GM04504 (cell line): ENCODE measurements at regions not wholly inside any gene's neighbourhood (a gene's known extent, or its start where the extent isn't known, plus 50 kb on each side); places are given as distances from the start of the nearest gene placed in this dataset.
A peak's percentile ranks its signal among the peaks of the same experiment; 100 is the strongest.

ENCODE experiments used
- DNase-seq: peaks from one replicate; pipeline ENCODE4 v3.0.0-alpha.2; 2012; ENCODE audit warnings: low read depth

DNA sequence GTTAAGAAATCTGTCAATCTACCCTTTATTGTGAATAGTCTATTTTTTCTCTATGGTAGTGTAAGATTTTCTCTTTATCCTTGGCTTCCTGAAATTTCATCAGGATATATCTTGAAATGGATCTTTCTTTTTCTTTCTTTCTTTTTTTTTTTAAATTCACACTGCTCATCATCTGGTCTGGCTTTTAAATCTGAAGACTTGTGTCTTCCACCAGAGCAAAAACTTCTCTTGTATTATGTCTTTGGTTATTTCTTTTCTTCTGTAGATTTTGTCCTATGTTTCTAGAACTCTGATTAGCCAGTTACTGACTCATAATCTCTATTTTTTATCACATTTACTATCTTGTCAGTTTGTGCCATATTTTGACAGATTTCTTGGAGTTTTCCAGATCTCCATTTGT is 133.8 kb upstream of the LMO4 start:
- no peak for DNase-seq

DNA sequence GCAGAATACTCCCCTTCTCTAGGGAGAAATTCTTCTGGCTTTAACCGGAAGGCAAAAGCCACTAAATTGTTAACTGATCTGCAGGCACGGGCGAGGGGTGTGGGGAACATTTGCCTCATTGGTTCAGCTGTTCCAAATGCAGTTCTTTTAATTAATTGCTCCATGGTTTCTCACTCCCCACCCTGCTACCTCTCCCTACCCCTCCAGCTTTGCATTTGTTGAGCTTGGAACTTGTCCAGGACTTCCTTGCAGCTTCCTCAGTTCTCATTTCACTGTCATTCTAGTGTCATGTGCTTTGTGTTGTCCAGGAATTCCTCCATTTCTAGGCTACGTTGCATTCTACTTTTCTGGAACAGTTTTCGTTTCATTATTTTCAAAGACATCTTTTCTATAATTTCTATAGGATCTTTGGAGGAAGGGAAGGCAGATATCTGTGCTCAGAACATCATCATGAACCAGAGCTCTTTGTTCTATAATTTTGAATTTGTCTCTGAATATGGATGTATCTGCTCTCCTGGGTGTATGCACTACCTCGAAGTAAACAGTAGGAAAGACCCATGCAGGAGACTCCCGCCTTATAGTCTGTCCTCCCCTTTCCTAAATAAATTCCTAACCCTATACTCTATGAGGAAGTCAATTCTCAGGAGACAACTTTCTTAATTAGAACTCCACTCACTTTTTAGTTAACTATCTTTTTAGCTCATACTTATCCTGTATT is 132.4 kb upstream of the LMO4 start:
- no peak for DNase-seq

- no peak for DNase-seq
Measured at GRCh38 chr1:87197156-87197555, 131.5 kb upstream of the LMO4 start.

- no peak for DNase-seq
Measured at GRCh38 chr1:87197641-87198040, 131.0 kb upstream of the LMO4 start.

DNA sequence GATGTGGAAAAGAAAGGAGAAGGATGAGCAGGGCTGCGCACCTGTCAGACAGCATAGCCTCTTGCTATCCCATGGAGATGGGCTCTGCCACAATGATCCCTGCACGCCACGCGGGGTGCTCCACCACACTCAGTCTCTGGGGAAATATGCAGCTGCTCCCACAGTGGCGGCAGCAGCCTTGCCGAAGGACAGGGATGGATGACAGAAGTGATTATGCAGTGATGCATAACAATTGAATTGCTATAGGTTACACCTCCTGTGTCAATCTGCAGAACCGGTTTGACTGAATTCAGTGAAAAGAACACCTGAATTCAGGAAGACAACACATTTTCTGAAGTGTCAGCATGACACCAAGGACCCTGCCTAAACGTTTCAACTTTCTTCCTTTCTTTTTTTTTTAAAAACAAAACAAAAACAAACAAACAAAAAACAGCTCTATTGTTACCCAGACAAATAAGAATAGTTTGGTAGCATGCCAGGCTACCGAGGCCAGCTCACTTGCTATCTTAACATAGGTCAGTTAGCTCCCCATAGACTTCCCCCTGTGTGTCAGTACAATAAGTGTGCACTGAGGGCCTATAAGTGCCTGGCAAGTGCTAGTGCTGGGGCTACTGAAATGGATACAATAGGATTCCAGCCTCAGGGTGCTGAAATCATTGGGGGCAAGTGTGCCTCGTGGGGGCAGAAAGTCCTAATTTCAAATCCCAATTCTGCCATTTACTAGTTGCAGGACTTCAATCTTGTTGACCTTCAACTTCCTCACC is 127.6 kb upstream of the LMO4 start:
- no peak for DNase-seq

DNA sequence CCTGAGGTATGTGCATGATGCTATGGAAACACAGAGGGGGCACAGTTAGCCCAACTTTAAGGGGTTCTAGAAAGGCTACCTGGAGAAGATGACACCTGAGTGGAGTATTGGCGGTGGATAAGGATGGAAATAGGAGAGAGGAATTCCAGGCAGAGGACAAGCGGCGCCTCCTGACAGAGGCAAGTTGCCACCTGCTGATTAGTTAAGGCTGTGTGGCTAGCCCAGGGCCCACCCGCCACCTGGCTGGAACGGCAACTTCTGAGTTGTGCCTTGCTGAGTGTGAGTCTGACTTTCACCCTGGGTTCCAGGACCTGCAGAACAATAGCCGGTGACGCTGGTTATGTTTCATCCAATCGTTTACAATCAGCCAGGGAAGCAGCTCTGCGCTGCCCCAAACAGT is 126.9 kb upstream of the LMO4 start:
- no peak for DNase-seq

DNA sequence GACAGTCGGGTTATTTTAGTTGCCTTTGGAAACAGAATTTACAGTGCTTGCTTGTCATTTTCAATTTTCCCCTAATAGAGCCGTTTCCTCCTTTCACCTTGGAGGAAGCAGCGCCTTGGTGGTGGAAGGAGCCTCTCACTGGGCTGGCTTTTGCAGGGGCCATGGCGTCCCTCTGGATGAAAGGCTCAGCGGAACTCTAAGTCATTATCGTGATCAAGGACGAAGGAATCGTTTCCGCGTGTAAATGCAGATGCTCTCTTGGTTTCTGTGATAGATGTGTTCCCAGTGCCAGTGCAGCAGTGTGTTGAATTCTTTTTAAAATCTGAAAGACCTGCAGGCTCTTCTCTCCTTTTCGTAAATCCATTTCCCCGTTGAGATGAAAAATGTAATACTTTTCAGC is 126.2 kb upstream of the LMO4 start:
- DNase-seq = no peak

- no peak for DNase-seq
Measured at GRCh38 chr1:87202922-87203655, 125.6 kb upstream of the LMO4 start.

DNA sequence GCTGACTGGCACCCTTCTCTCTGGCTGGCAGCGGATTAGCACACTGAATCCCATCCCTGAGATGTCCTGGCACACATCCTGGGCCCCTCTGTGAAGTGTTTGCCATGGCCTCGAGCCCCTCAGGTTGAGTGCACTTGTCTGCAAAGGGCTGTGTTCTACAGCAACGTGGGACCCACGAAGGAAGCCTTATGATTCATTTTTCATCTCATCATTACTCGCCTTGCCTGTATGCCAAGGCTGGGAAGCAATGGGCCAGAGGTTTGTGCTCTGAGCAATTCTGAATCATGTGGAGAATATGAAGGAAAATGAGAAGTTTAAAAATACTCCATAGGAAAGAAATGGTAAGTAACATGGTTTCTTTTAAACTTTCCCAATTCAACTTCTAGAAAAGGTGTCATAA is 124.8 kb upstream of the LMO4 start:
- DNase-seq = peak; percentile 38

DNA sequence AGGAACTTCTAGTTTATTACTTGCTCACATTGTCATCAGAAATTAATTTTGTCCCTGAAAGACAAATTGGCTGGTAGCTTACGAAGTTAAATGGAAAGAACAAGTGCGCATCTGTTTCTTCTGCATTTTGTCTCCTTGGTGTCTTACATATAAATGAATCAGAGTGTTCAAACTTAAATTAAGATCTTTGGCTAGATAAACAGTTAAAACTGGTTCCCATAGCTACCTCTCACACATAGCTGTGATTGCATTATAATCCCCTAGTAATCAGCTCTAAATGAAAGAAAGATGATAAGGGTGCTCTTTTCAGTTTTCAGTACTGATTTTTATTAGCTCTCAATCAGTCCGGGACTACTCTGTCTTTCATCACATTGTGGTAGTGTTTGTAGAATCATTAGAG is 124.2 kb upstream of the LMO4 start:
- no peak for DNase-seq

- DNase-seq = no peak
Measured at GRCh38 chr1:87204921-87205320, 123.8 kb upstream of the LMO4 start.

DNA sequence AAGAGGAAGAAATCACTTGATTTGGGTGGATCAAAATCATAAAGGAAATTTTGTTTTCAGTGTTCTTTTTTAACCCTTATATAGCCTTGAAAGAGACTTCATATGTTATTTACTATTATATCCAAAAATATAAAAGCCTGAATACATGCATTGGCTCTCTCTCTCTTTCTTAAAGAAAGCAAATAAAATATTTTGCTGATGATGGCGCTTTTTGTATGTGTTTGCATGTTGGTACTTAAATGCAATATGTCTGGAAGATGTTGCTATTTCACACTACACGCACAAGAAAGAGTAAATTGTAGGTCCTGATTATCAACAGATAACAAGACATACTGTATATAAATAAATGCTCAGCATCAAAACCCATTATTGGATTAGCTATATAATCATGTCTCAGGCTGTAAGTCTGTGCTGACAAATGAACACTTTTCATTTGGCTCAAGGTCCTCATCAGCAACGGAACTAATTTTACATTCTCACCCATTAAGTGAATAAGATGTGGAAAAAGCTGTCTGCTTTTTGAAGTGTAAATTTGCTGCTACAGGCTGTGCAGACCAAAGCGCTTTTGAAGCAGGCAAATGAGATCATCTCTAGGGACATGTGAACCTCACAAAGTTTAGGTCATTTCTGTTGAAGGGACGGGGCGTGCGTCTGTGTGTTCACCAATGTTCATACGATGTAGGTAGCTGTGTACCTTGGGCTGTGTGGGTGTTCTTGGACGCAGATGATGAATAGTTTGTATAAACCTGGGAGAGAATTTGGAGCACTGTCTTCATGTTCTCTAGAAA is 122.4 kb upstream of the LMO4 start:
- DNase-seq = no peak

DNA sequence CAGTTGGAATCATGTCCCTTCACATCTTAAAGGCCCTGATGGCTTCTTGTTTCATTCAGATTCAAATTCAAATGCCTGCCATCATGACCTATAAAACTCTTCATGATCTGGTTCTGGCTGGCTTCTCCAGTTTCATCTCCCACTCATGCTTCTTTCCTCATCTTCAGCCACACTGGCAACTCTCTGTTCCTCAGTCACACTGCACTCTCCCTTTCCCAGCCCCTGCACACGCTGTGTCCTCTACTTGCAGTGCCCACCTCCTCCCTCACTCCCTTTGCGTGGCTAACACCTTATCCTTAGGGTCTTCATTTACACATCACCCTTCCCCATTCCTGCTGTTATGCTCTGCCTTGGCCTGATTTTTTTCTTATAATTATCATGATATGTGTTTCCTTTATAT is 120.6 kb upstream of the LMO4 start:
- no peak for DNase-seq

DNA sequence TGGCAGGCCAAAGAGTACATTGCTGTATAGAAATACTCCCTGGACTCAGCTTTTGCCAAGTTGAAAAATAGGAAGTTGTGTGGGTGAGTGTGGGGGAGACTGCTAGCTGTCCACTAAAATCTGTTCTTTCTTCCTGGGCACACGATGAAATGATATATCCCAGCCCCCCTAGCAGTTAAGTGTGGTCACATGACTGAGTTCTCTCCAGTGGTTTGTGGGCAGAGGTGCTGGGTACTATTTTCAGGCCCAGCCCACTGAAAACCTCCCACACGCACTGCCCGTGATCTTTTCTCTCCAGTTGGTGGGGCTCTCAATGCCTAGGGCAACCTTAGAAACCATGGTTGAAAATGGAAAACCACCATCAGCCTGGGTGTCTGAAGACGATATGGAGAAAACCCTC is 119.7 kb upstream of the LMO4 start:
- no peak for DNase-seq

DNA sequence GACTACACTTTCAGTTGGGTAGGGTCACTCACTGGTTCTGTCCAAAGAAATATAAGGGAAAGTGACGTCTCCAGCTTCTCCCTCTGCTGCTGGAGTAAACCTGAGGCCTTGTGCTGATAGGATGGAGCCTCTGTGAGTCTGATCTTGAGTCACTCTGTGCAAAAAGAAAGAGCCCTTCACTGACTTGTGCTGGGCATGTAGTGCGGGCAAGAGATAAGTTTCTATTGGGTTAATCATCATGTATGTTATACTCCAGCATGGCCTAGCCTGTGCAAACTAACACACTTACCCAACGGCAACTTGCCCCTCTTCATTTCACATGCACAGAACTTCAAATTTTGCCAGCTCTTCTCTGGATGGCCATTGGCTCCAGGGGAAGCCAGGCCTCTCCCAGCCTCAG is 118.5 kb upstream of the LMO4 start:
- DNase-seq = no peak

DNA sequence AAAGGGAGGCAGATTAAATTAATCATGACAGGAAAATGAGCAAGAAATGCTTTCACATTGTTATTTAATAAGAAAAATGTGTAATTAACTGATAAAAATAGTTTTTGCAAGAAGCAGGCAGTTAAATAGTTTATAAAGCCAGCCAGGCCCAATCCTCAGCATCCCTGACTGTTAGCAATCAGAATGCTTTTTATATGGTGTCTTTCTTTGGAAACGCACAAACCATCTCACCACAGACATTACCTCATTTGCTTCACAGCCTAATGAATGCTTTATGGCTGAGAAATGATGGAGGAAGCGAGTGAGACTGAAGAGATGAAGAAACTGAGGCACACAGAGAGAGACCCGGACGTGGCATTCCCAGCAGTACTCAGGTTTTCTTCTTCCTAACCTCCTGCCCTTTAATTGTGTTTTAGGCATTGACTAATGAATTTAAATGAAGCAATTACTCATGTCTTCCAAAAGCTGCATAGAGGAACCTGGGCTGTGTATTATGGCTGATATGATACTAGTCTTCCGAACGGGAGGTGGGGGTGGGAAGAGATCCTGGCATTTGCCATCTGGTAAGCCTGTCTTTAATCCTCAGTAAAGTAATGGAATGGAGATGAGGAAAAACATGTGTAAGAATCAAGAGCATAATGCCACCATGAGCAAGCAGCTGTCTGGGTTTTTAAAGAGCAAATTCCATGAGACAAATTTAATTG is 116.1 kb upstream of the LMO4 start:
- DNase-seq = no peak

GRCh38 chr1:87213135-87213515 is 115.6 kb upstream of the LMO4 start:
- DNase-seq = no peak

GRCh38 chr1:87215592-87215991 is 113.1 kb upstream of the LMO4 start:
- DNase-seq = no peak

DNA sequence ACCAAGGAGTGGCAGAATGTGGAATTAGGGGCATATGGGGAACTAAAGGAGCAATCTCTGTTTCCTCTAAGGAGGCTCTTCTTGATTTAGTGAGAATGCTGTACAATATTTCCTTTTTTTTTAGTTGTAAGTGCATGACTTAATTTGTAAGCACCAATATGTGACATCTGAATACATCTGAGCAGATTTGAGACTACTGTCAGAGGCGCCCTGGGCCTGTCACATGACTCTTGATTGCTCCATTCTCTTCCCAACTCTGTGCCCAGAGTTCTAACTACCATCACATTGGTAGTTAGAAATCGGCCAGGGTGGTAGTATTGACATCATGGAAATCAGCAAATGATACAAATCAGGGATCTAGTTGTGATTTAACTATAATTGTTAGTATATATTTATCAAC is 110.1 kb upstream of the LMO4 start:
- DNase-seq = no peak

GRCh38 chr1:87219141-87219540 is 109.5 kb upstream of the LMO4 start:
- DNase-seq = no peak

GRCh38 chr1:87219626-87220025 is 109.1 kb upstream of the LMO4 start:
- DNase-seq = no peak

DNA sequence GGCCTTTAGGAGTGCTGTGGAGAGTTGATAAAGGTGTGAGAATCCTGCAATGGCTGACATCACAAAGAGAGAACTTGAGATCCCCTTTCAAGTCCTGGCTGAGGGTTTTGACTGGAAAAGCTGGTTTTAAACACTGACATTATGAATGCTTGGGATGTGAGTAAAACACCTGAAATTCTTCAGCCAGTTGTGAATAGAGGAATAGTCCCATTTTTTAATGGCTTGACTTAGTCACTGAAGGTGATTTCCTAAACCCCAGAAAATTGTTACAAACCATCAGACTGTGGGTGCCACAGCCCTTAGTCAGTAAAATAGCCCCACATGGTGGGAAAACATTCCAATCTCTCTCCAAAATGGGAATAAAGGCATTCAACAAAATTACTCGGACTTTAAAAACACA is 107.7 kb upstream of the LMO4 start:
- no peak for DNase-seq
